Astrocyte (in vitro differentiated cells and primary cell): ENCODE measurements at regions not wholly inside any gene's neighbourhood (a gene's known extent, or its start where the extent isn't known, plus 50 kb on each side); places are given as distances from the start of the nearest gene placed in this dataset.

Experiments
- EZH2 ChIP-seq: IDR thresholded peaks from 2 replicates; pipeline ENCODE4 v1.6.1; 2012; ENCODE audit warnings: mild to moderate bottlenecking, low read length, inconsistent platforms; ENCODE audit not compliant: insufficient read depth
- TF ChIP-seq, protein P1 (sequence below): IDR thresholded peaks from 2 replicates; pipeline ENCODE4 v1.5.1; 2011; ENCODE audit warnings: low read depth, mild to moderate bottlenecking, inconsistent platforms, low read length, moderate library complexity; ENCODE audit not compliant: insufficient read depth

DNA sequence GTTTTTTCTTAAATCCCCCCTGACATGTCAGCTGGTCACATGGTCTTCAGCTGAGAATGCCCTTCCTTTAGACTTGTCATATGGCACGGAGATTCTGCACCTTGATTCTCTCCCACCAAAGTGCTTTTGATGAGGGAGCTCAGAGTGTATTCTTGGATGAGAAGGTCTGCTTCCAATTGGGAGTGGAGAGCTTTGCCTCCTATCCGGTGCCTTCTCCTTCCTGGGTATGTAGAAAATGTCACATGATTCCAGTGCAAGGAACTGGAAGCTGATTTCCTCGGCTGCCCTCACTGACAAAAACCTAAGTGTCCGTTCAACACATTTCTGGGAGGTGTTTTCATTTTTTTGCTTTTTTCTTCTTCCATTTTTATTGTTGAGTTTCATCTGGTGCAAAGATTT is 197.2 kb downstream of the TFAP2C start:
- TF ChIP-seq, protein P1, sequence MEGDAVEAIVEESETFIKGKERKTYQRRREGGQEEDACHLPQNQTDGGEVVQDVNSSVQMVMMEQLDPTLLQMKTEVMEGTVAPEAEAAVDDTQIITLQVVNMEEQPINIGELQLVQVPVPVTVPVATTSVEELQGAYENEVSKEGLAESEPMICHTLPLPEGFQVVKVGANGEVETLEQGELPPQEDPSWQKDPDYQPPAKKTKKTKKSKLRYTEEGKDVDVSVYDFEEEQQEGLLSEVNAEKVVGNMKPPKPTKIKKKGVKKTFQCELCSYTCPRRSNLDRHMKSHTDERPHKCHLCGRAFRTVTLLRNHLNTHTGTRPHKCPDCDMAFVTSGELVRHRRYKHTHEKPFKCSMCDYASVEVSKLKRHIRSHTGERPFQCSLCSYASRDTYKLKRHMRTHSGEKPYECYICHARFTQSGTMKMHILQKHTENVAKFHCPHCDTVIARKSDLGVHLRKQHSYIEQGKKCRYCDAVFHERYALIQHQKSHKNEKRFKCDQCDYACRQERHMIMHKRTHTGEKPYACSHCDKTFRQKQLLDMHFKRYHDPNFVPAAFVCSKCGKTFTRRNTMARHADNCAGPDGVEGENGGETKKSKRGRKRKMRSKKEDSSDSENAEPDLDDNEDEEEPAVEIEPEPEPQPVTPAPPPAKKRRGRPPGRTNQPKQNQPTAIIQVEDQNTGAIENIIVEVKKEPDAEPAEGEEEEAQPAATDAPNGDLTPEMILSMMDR, result no peak
- TF ChIP-seq EZH2, result no peak
